Kidney tubule cell (primary cell): ENCODE measurements at regions not wholly inside any gene's neighbourhood (a gene's known extent, or its start where the extent isn't known, plus 50 kb on each side); places are given as distances from the start of the nearest gene placed in this dataset.
"Not testable (repeated sequence)": the region's sequence is repeated elsewhere in the genome, so short reads cannot be mapped to it uniquely, and the experiment has no call there.

ENCODE experiments used
- DNase-seq: peaks from one replicate; pipeline ENCODE4 v3.0.0-alpha.2; 2018; ENCODE audit warnings: low spot score

GRCh38 chr10:120111628-120112027 lies 219.1 kb downstream of the SEC23IP start:
- DNase-seq = no peak

- DNase-seq = no peak
Measured at GRCh38 chr10:120112809-120113208, 220.3 kb downstream of the SEC23IP start.

- peak; percentile 2 for DNase-seq
Measured at GRCh38 chr10:120115959-120116358, 223.4 kb downstream of the SEC23IP start.

- no peak for DNase-seq
Measured at GRCh38 chr10:120121768-120122167, 229.2 kb downstream of the SEC23IP start.

- peak; percentile 23 for DNase-seq
Measured at GRCh38 chr10:120131183-120131582, 238.7 kb downstream of the SEC23IP start.

- DNase-seq = no peak
Measured at GRCh38 chr10:120132811-120133210, 240.3 kb downstream of the SEC23IP start.

GRCh38 chr10:120138689-120139088 lies 246.2 kb downstream of the SEC23IP start:
- DNase-seq = no peak

GRCh38 chr10:120145107-120145506 lies 252.6 kb downstream of the SEC23IP start:
- no peak for DNase-seq

- DNase-seq = no peak
Measured at GRCh38 chr10:120156614-120157274, 264.2 kb downstream of the SEC23IP start.

- no peak for DNase-seq
Measured at GRCh38 chr10:120161111-120161510, 268.6 kb downstream of the SEC23IP start.

GRCh38 chr10:120162471-120162870 lies 269.9 kb downstream of the SEC23IP start:
- DNase-seq = no peak

GRCh38 chr10:120172356-120172755 lies 279.8 kb downstream of the SEC23IP start:
- DNase-seq = peak; percentile 37

- no peak for DNase-seq
Measured at GRCh38 chr10:120174491-120174890, 282.0 kb downstream of the SEC23IP start.

- no peak for DNase-seq
Measured at GRCh38 chr10:120177330-120177729, 279.7 kb upstream of the PLPP4 start.

- no peak for DNase-seq
Measured at GRCh38 chr10:120180160-120180559, 276.9 kb upstream of the PLPP4 start.

GRCh38 chr10:120181154-120181553 lies 275.9 kb upstream of the PLPP4 start:
- no peak for DNase-seq

- DNase-seq = no peak
Measured at GRCh38 chr10:120182431-120182830, 274.6 kb upstream of the PLPP4 start.

GRCh38 chr10:120183546-120183945 lies 273.5 kb upstream of the PLPP4 start:
- DNase-seq = no peak

- DNase-seq = no peak
Measured at GRCh38 chr10:120184547-120185337, 272.3 kb upstream of the PLPP4 start.

- DNase-seq = no peak
Measured at GRCh38 chr10:120186506-120186905, 270.5 kb upstream of the PLPP4 start.

- DNase-seq = not testable (repeated sequence)
Measured at GRCh38 chr10:120187168-120187567, 269.9 kb upstream of the PLPP4 start.

- DNase-seq = no peak
Measured at GRCh38 chr10:120188950-120189349, 268.1 kb upstream of the PLPP4 start.

GRCh38 chr10:120195984-120196712 lies 260.9 kb upstream of the PLPP4 start:
- no peak for DNase-seq
